Gastroesophageal sphincter (tissue), 4 donors: ENCODE measurements at regions not wholly inside any gene's neighbourhood (a gene's known extent, or its start where the extent isn't known, plus 50 kb on each side); places are given as distances from the start of the nearest gene placed in this dataset.

ENCODE experiments used
- ATAC-seq: fragments of 150-250 bp; one replicate; pipeline ENCODE4 v1.9.1; 2016; ENCODE audit warnings: mild to moderate bottlenecking, moderate library complexity
- H3K27ac ChIP-seq, 4 donors: fragments of 200-600 bp; sonication (generic) in 3 of 4; 1 replicate in 3 of 4; 2 replicates in 1 of 4; pipeline ENCODE4 v1.5.1; 2016 to 2019
- H3K27me3 ChIP-seq: fragments of 200-600 bp; sonication (generic); one replicate; pipeline ENCODE4 v1.5.1; 2019
- H3K36me3 ChIP-seq, 2 donors: fragments of 200-600 bp; sonication (generic); one replicate each; pipeline ENCODE4 v1.5.1; 2019; ENCODE audit warnings: control low read depth in 1 of 2
- H3K4me1 ChIP-seq, 3 donors: fragments of 200-600 bp; sonication (generic); 1 replicate in 2 of 3; 2 replicates in 1 of 3; pipeline ENCODE4 v1.5.1; 2016 to 2019; ENCODE audit warnings: control low read depth in 2 of 3
- H3K4me3 ChIP-seq, 2 donors: fragments of 200-600 bp; sonication (generic); one replicate each; pipeline ENCODE4 v1.5.1; 2019; ENCODE audit warnings: mild to moderate bottlenecking in 1 of 2, moderate library complexity in 1 of 2
- H3K9me3 ChIP-seq, 3 donors: fragments of 200-600 bp; sonication (generic); one replicate each; pipeline ENCODE4 v1.5.1; 2017 to 2019; ENCODE audit warnings: control low read depth in 2 of 3
- EP300 ChIP-seq: sonication (generic); formaldehyde crosslinking; IDR thresholded peaks from one replicate; pipeline ENCODE4 v1.6.1; 2017; ENCODE audit warnings: antibody characterized with exemption, mild to moderate bottlenecking
- POLR2A ChIP-seq, 2 donors: fragments of 450-650 bp; IDR thresholded peaks; one replicate each; pipeline ENCODE4 v1.6.1; 2017; ENCODE audit warnings: antibody characterized with exemption in 2 of 2, mild to moderate bottlenecking in 2 of 2, moderate library complexity in 1 of 2
- POLR2AphosphoS5 ChIP-seq: sonication (generic); formaldehyde crosslinking; IDR thresholded peaks from one replicate; pipeline ENCODE4 v1.6.1; 2017; ENCODE audit warnings: antibody characterized with exemption
- WGBS, 2 donors: methylation state at CpG; one replicate each; pipeline ENCODE4 v1.1.5; 2018; ENCODE audit warnings: low coverage in 1 of 2; 5-methylcytosine and 5-hydroxymethylcytosine counted together
- TF ChIP-seq, protein P1 (sequence below), 4 experiments: fragments of 200-600 bp in 2 of 4; fragments of 450-650 bp in 2 of 4; sonication (generic) in 1 of 4; IDR thresholded peaks; one replicate each; pipeline ENCODE4 v1.5.1; 2017 to 2019; ENCODE audit warnings: antibody characterized with exemption in 4 of 4, mild to moderate bottlenecking in 2 of 4, moderate library complexity in 2 of 4

DNA sequence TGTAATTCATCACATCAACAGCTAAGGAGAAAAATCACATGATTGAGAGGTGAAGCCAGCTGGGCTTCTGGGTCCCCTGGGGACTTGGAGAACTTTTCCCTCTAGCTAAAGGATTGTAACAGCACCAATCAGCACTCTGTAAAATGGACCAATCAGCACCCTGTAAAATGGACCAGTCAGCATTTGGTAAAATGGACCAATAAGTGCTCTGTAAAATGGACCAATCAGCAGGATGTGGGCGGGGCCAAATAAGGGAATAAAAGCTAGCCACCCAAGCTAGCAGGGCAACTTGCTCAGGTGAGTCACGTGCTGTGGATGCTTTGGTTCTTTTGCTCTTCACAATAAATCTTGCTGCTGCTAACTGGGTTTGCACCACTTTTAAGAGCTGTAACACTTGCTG is 1248.3 kb downstream of the PCDH18 start:
- Histone ChIP-seq H3K4me3 (no peak overlapping the region), H3K4me1 (no peaks in the 10 kb centered on the region), H3K36me3 (no peaks in the 10 kb centered on the region), H3K27me3 (no peaks in the 10 kb centered on the region), H3K27ac (no peak overlapping the region), H3K9me3 (peaks cover 0 to 5% (median 0%) of the 10 kb centered on the region in 3 donors)
- TF ChIP-seq EP300 (no peak), POLR2AphosphoS5 (no peak), POLR2A (IDR thresholded peaks at IDR 0.05) (no peak)
- TF ChIP-seq, protein P1, sequence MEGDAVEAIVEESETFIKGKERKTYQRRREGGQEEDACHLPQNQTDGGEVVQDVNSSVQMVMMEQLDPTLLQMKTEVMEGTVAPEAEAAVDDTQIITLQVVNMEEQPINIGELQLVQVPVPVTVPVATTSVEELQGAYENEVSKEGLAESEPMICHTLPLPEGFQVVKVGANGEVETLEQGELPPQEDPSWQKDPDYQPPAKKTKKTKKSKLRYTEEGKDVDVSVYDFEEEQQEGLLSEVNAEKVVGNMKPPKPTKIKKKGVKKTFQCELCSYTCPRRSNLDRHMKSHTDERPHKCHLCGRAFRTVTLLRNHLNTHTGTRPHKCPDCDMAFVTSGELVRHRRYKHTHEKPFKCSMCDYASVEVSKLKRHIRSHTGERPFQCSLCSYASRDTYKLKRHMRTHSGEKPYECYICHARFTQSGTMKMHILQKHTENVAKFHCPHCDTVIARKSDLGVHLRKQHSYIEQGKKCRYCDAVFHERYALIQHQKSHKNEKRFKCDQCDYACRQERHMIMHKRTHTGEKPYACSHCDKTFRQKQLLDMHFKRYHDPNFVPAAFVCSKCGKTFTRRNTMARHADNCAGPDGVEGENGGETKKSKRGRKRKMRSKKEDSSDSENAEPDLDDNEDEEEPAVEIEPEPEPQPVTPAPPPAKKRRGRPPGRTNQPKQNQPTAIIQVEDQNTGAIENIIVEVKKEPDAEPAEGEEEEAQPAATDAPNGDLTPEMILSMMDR (IDR thresholded peaks at IDR 0.05), result no peak
- WGBS, 2 donors, result no CpG with 5 or more reads among the region's 2 CpGs
- ATAC-seq, result no peak

DNA sequence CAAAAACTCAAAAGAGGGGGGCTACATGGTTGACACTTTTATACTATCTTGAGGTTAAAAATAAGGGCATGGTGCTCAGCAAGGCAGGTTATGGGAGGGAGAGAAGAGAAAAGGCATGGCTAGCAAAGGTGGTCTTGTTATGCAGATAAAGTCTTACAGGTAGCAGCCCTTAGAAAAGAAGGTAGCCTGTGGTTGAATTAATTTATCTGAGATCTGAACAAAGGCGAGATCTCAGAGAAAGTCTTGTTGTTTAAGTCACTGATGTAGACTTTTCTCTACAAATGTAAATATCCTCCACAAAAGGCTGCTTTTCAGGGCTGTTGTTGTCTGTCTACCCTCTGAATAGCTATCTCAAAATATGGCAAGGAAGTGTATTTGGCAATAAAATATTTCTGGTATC is 1250.4 kb downstream of the PCDH18 start:
- Histone ChIP-seq H3K36me3 (no peaks in the 10 kb centered on the region), H3K9me3 (peaks cover 0 to 5% (median 0%) of the 10 kb centered on the region in 3 donors), H3K27ac (no peak overlapping the region), H3K27me3 (no peaks in the 10 kb centered on the region), H3K4me1 (no peaks in the 10 kb centered on the region), H3K4me3 (no peak overlapping the region)
- WGBS, 2 donors, result 53 to 63% methylated on average over 1 of the region's 1 CpG
- TF ChIP-seq EP300, result no peak
- no peak for TF ChIP-seq POLR2A (IDR thresholded peaks at IDR 0.05)
- ATAC-seq, result no peak

DNA sequence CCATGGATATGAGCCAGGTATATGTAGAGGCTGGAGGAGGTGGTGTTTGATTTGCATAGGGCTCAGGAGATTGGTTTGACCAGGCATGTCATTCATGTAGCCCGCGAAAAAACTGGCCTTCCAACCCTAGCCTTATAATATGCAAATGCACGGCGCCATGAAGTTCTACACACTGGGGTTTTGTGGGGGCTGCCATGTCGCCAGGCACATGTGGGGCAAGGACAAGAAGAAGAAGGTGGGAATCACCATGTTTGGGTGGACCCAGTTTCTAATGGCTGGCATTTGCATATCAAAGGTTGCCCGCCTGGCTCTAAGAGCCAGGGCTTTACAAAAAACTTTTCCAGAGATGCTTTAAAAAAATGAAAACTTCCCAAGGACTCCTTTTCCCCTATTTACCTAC is 1251.0 kb downstream of the PCDH18 start:
- Histone ChIP-seq H3K9me3 (peaks cover 0 to 5% (median 0%) of the 10 kb centered on the region in 3 donors), H3K36me3 (no peaks in the 10 kb centered on the region), H3K27me3 (no peaks in the 10 kb centered on the region), H3K4me1 (no peaks in the 10 kb centered on the region), H3K27ac (no peak overlapping the region), H3K4me3 (no peak overlapping the region)
- 73 to 100% methylated on average over 1 to 4 of the region's 6 CpGs for WGBS, 2 donors
- no peak for TF ChIP-seq POLR2A (IDR thresholded peaks at IDR 0.05)
- TF ChIP-seq, protein P1 (IDR thresholded peaks at IDR 0.05), result no peak
- TF ChIP-seq EP300, result no peak
- TF ChIP-seq POLR2AphosphoS5, result no peak
- ATAC-seq, result no peak

DNA sequence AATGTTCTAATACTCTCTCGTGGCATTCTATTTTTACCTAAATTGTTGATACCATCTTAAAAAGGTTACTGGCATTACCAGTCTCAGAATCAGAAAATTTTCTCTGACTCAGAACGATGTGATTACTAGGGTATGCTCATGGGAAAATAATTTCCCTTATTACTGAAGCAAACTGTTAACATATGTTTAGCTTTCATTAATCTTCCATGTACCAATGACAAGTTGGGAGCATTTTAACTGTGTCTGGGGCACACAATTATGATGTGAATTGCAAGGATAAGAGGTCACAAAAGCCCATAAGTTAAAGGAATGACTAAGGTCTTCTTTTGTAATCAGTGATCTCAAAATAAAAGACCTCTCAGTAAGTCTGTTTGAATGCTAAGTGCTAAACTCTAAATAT is 1254.6 kb downstream of the PCDH18 start:
- TF ChIP-seq, protein P1 (IDR thresholded peaks at IDR 0.05), result no peak
- TF ChIP-seq POLR2AphosphoS5, result no peak
- no peak for TF ChIP-seq EP300
- TF ChIP-seq POLR2A (IDR thresholded peaks at IDR 0.05), result no peak
- 18 to 20% methylated on average over 2 of the region's 2 CpGs for WGBS, 2 donors
- H3K4me3 ChIP-seq, result no peak overlapping the region
- H3K36me3 ChIP-seq, result no peaks in the 10 kb centered on the region
- no peak for ATAC-seq
- H3K27ac ChIP-seq, result no peak overlapping the region
- H3K4me1 ChIP-seq, result no peaks in the 10 kb centered on the region
- H3K9me3 ChIP-seq, result no peaks in the 10 kb centered on the region
- H3K27me3 ChIP-seq, result no peaks in the 10 kb centered on the region

DNA sequence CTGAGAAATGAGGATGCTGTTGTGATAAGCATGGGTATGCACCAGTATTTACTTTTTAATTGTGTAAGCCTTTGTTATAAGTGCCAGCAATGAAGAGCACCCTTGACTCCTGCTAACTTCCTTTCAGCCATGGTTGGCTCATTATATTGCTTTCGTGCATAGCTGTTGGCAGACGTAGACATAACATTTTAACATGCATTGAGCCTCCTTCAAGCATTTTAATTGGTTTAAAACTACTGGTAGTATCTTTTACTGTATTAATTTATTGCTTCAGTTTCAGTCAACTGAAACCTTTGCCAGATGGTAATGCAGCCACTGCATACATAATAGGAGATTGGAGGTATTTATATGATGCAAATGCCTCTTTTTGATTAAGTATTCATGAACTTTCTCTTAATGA is 1285.4 kb downstream of the PCDH18 start:
- Histone ChIP-seq H3K27ac (no peak overlapping the region), H3K4me3 (no peak overlapping the region), H3K36me3 (no peaks in the 10 kb centered on the region), H3K27me3 (no peaks in the 10 kb centered on the region), H3K4me1 (no peaks in the 10 kb centered on the region), H3K9me3 (no peaks in the 10 kb centered on the region)
- no peak for ATAC-seq
- WGBS, 2 donors, result 52 to 71% methylated on average over 2 of the region's 2 CpGs
- TF ChIP-seq, protein P1 (IDR thresholded peaks at IDR 0.05), result no peak
- TF ChIP-seq POLR2A (IDR thresholded peaks at IDR 0.05) (no peak), POLR2AphosphoS5 (no peak), EP300 (no peak)
